ENCODE measurements at regions not wholly inside any gene's neighbourhood (a gene's known extent, or its start where the extent isn't known, plus 50 kb on each side); places are given as distances from the start of the nearest gene placed in this dataset.
"Not testable (repeated sequence)": the region's sequence is repeated elsewhere in the genome, so short reads cannot be mapped to it uniquely, and the experiment has no call there.

- no peak for TF ChIP-seq CTCF (IDR thresholded peaks at IDR 0.05)
- Mint-ChIP-seq H3K27ac (no peak overlapping the region), H3K4me1 (no peaks in the 10 kb centered on the region), H3K9me3 (peaks cover 2 to 3% of the 10 kb centered on the region in 2 donors), H3K27me3 (ENCODE audit: low read depth in 2 of 2) (peaks cover 0 to 6% of the 10 kb centered on the region in 2 donors), H3K4me3 (no peak overlapping the region), H3K36me3 (no peaks in the 10 kb centered on the region)
- no CpG with 5 or more reads among the region's 1 CpG for WGBS (ENCODE audit: insufficient coverage)
- no peak for DNase-seq
- Histone ChIP-seq H3K4me3 (ENCODE audit: low read length) (no peak overlapping the region), H3K4me1 (ENCODE audit: control insufficient read depth, insufficient read depth, low read length) (no peaks in the 10 kb centered on the region), H3K27me3 (ENCODE audit: control insufficient read depth, insufficient read depth, low read length) (no peaks in the 10 kb centered on the region), H3K27ac (ENCODE audit: low read length) (no peak overlapping the region), H3K9me3 (ENCODE audit: control insufficient read depth, insufficient read depth, low read length) (no peaks in the 10 kb centered on the region), H3K36me3 (ENCODE audit: control insufficient read depth, insufficient read depth, low read length) (no peaks in the 10 kb centered on the region)
- ATAC-seq, result no peak
- intact Hi-C loops (cut with micrococcal nuclease), result no loop called here
Measured at GRCh38 chr7:69309601-69310000, 288.7 kb upstream of the AUTS2 start.

- Mint-ChIP-seq H3K4me3 (no peak overlapping the region), H3K27me3 (ENCODE audit: low read depth in 2 of 2) (no peaks in the 10 kb centered on the region), H3K9me3 (no peaks in the 10 kb centered on the region), H3K4me1 (peaks cover 5% of the 10 kb centered on the region in 2 donors), H3K27ac (no peak overlapping the region), H3K36me3 (no peaks in the 10 kb centered on the region)
- no peak for DNase-seq
- TF ChIP-seq CTCF (IDR thresholded peaks at IDR 0.05), result no peak
- intact Hi-C loops (cut with micrococcal nuclease), result no loop called here
- H3K27me3 ChIP-seq (ENCODE audit: control insufficient read depth, insufficient read depth, low read length), result no peaks in the 10 kb centered on the region
- no peak for ATAC-seq
- no peak overlapping the region for H3K4me3 ChIP-seq (ENCODE audit: low read length)
- no peaks in the 10 kb centered on the region for H3K36me3 ChIP-seq (ENCODE audit: control insufficient read depth, insufficient read depth, low read length)
- WGBS (ENCODE audit: insufficient coverage), result 82% methylated on average over 1 of the region's 1 CpG
- no peaks in the 10 kb centered on the region for H3K9me3 ChIP-seq (ENCODE audit: control insufficient read depth, insufficient read depth, low read length)
- no peak overlapping the region for H3K27ac ChIP-seq (ENCODE audit: low read length)
- no peaks in the 10 kb centered on the region for H3K4me1 ChIP-seq (ENCODE audit: control insufficient read depth, insufficient read depth, low read length)
Measured at GRCh38 chr7:69311489-69311888, 286.8 kb upstream of the AUTS2 start.

- DNase-seq; H3K36me3 ChIP-seq (ENCODE audit: control insufficient read depth, insufficient read depth, low read length); H3K9me3 ChIP-seq (ENCODE audit: control insufficient read depth, insufficient read depth, low read length); H3K27me3 Mint-ChIP-seq (ENCODE audit: low read depth in 2 of 2); H3K27me3 ChIP-seq (ENCODE audit: control insufficient read depth, insufficient read depth, low read length); H3K36me3 Mint-ChIP-seq; H3K4me3 Mint-ChIP-seq; H3K27ac Mint-ChIP-seq; H3K27ac ChIP-seq (ENCODE audit: low read length); intact Hi-C loops (cut with micrococcal nuclease); H3K4me1 ChIP-seq (ENCODE audit: control insufficient read depth, insufficient read depth, low read length); H3K9me3 Mint-ChIP-seq; ATAC-seq; H3K4me3 ChIP-seq (ENCODE audit: low read length): not testable (repeated sequence)
- H3K4me1 Mint-ChIP-seq, result peaks cover 11% of the 10 kb centered on the region in 2 donors
- 96% methylated on average over 4 of the region's 4 CpGs for WGBS (ENCODE audit: insufficient coverage)
Measured at GRCh38 chr7:69313852-69314251, 284.4 kb upstream of the AUTS2 start.

- no peaks in the 10 kb centered on the region for H3K9me3 ChIP-seq (ENCODE audit: control insufficient read depth, insufficient read depth, low read length)
- no peak for TF ChIP-seq CTCF (IDR thresholded peaks at IDR 0.05)
- H3K4me1 Mint-ChIP-seq, result peaks cover 11% of the 10 kb centered on the region in 2 donors
- H3K4me3 ChIP-seq (ENCODE audit: low read length), result no peak overlapping the region
- H3K36me3 Mint-ChIP-seq, result no peaks in the 10 kb centered on the region
- no peaks in the 10 kb centered on the region for H3K27me3 ChIP-seq (ENCODE audit: control insufficient read depth, insufficient read depth, low read length)
- H3K9me3 Mint-ChIP-seq, result no peaks in the 10 kb centered on the region
- H3K27me3 Mint-ChIP-seq (ENCODE audit: low read depth in 2 of 2), result no peaks in the 10 kb centered on the region
- no peaks in the 10 kb centered on the region for H3K4me1 ChIP-seq (ENCODE audit: control insufficient read depth, insufficient read depth, low read length)
- intact Hi-C loops (cut with micrococcal nuclease), result no loop called here
- H3K36me3 ChIP-seq (ENCODE audit: control insufficient read depth, insufficient read depth, low read length), result no peaks in the 10 kb centered on the region
- H3K27ac Mint-ChIP-seq, result no peak overlapping the region
- no peak overlapping the region for H3K4me3 Mint-ChIP-seq
- 67% methylated on average over 10 of the region's 10 CpGs for whole genome bisulfite sequencing (ENCODE audit: insufficient coverage)
- peak in 1 of 3 donors; percentile 35 for ATAC-seq
- H3K27ac ChIP-seq (ENCODE audit: low read length), result no peak overlapping the region
- no peak for DNase-seq
Measured at GRCh38 chr7:69318794-69319193, 279.5 kb upstream of the AUTS2 start.

Measured in natural killer cell (primary cell).